Keratinocyte (primary cell): ENCODE measurements at regions not wholly inside any gene's neighbourhood (a gene's known extent, or its start where the extent isn't known, plus 50 kb on each side); places are given as distances from the start of the nearest gene placed in this dataset.

Experiments used
- DNase-seq: peaks from one replicate; pipeline ENCODE4 v3.0.0-alpha.2; 2011; ENCODE audit warnings: low read depth, missing footprints, low spot score
- FAIRE-seq: peaks from 2 replicates; lab custom pipeline; 2011; peaks lifted over from hg19 to GRCh38; lab: Jason Lieb, UNC
- H2AFZ ChIP-seq: 2 replicates; pipeline ENCODE4 v1.6.0; 2012; ENCODE audit warnings: low read length, control low read depth, inconsistent platforms; ENCODE audit not compliant: control insufficient read depth
- H3K27ac ChIP-seq: 2 replicates; pipeline ENCODE4 v1.5.1; 2011; ENCODE audit warnings: low read length; ENCODE audit not compliant: control insufficient read depth, insufficient read depth
- H3K27me3 ChIP-seq: 3 replicates; pipeline ENCODE4 v1.6.0; 2011; ENCODE audit warnings: low read length; ENCODE audit not compliant: control insufficient read depth, insufficient read depth; ENCODE audit errors: extremely low read depth
- H3K36me3 ChIP-seq, 2 experiments: 2 replicates in 1 of 2; 3 replicates in 1 of 2; pipeline ENCODE4 v1.5.1; 2011; ENCODE audit warnings: low read length in 2 of 2, mild to moderate bottlenecking in 1 of 2; ENCODE audit not compliant: control insufficient read depth in 2 of 2, insufficient read depth in 2 of 2; ENCODE audit errors: extremely low read depth in 1 of 2
- H3K4me1 ChIP-seq: 3 replicates; pipeline ENCODE4 v1.5.1; 2011; ENCODE audit warnings: low read length; ENCODE audit not compliant: control insufficient read depth, insufficient read depth; ENCODE audit errors: extremely low read depth
- H3K4me2 ChIP-seq: 3 replicates; pipeline ENCODE4 v1.6.0; 2011; ENCODE audit warnings: low read depth, low read length; ENCODE audit not compliant: control insufficient read depth, insufficient read depth; ENCODE audit errors: extremely low read depth
- H3K4me3 ChIP-seq, 3 experiments: fragments of 200-600 bp in 1 of 3; sonication (generic) in 1 of 3; 2 replicates in 2 of 3; 3 replicates in 1 of 3; pipeline ENCODE4 v1.5.1; 2011 to 2016; ENCODE audit warnings: low read length in 3 of 3, mild to moderate bottlenecking in 3 of 3, control low read depth in 2 of 3, inconsistent platforms in 1 of 3, low read depth in 1 of 3, mixed read lengths in 1 of 3, mixed run types in 1 of 3, moderate library complexity in 1 of 3; ENCODE audit not compliant: control insufficient read depth in 2 of 3, insufficient read depth in 2 of 3; ENCODE audit errors: extremely low read depth in 1 of 3
- H3K79me2 ChIP-seq: 2 replicates; pipeline ENCODE4 v1.6.0; 2012; ENCODE audit warnings: low read length; ENCODE audit not compliant: control insufficient read depth, insufficient read depth
- H3K9ac ChIP-seq: 3 replicates; pipeline ENCODE4 v1.6.0; 2011; ENCODE audit warnings: low read length; ENCODE audit not compliant: control insufficient read depth, insufficient read depth; ENCODE audit errors: extremely low read depth
- H3K9me1 ChIP-seq: 3 replicates; pipeline ENCODE4 v1.6.0; 2011; ENCODE audit warnings: low read length; ENCODE audit not compliant: control insufficient read depth, insufficient read depth; ENCODE audit errors: extremely low read depth
- H3K9me3 ChIP-seq: 2 replicates; pipeline ENCODE4 v1.5.1; 2012; ENCODE audit warnings: low read depth, low read length; ENCODE audit not compliant: control insufficient read depth
- H4K20me1 ChIP-seq: 3 replicates; pipeline ENCODE4 v1.6.0; 2011; ENCODE audit warnings: low read length; ENCODE audit not compliant: control insufficient read depth, insufficient read depth; ENCODE audit errors: extremely low read depth
- CTCF ChIP-seq, 3 experiments: IDR thresholded peaks in 1 of 3; conservative IDR thresholded peaks in 1 of 3; optimal IDR thresholded peaks in 1 of 3; 2 replicates in 2 of 3; 3 replicates in 1 of 3; pipeline versions ENCODE3 to v1.5.1; 2011; ENCODE audit warnings: low read length in 3 of 3, mild to moderate bottlenecking in 3 of 3, moderate library complexity in 2 of 3, control low read depth in 1 of 3, inconsistent platforms in 1 of 3; ENCODE audit not compliant: insufficient read depth in 2 of 3; ENCODE audit errors: extremely low read depth in 1 of 3
- EZH2 ChIP-seq: IDR thresholded peaks from one replicate; pipeline ENCODE4 v1.6.1; 2012; ENCODE audit warnings: inconsistent platforms, mild to moderate bottlenecking, low read length, moderate library complexity
- dilution Hi-C: fragments of 300-500 bp; cut with MboI; formaldehyde crosslinking; loops from one replicate; pipeline ENCODE4 v1.7.0; 2020; ENCODE audit warnings: low sequenced_read_pairs; ENCODE audit not compliant: extremely low pct_ligation_motif_present

GRCh38 chr7:156064971-156065386 lies 252.7 kb upstream of the SHH start:
- Histone ChIP-seq H3K4me2 (peak overlapping the region; percentile 12), H2AFZ (no peak overlapping the region), H3K36me3 (no peaks in the 10 kb centered on the region), H3K79me2 (no peaks in the 10 kb centered on the region), H3K27ac (no peak overlapping the region), H3K9me3 (peaks cover 18% of the 10 kb centered on the region), H4K20me1 (no peaks in the 10 kb centered on the region), H3K4me1 (no peaks in the 10 kb centered on the region), H3K9me1 (no peaks in the 10 kb centered on the region), H3K4me3 (no peak overlapping the region), H3K27me3 (no peaks in the 10 kb centered on the region), H3K9ac (no peak overlapping the region)
- FAIRE-seq, result no peak
- dilution Hi-C loops, result no loop called here
- no peak for DNase-seq
- TF ChIP-seq EZH2, result no peak
- TF ChIP-seq CTCF (optimal IDR thresholded peaks at IDR 0.05 in 1 of 3, IDR thresholded peaks at IDR 0.05 in 1 of 3, conservative IDR thresholded peaks at IDR 0.05 in 1 of 3; ENCODE audit: extremely low read depth in 1 of 3, insufficient read depth in 2 of 3, low read length in 3 of 3), result no peak

- Histone ChIP-seq H4K20me1 (no peaks in the 10 kb centered on the region), H3K9ac (no peak overlapping the region), H3K9me1 (no peaks in the 10 kb centered on the region), H3K4me1 (no peaks in the 10 kb centered on the region), H3K4me2 (no peak overlapping the region), H3K79me2 (no peaks in the 10 kb centered on the region), H3K36me3 (no peaks in the 10 kb centered on the region), H3K27me3 (no peaks in the 10 kb centered on the region), H3K27ac (no peak overlapping the region), H3K9me3 (peaks cover 21% of the 10 kb centered on the region), H2AFZ (no peak overlapping the region), H3K4me3 (no peak overlapping the region)
- no peak for DNase-seq
- dilution Hi-C loops, result no loop called here
- no peak for TF ChIP-seq CTCF (optimal IDR thresholded peaks at IDR 0.05 in 1 of 3, IDR thresholded peaks at IDR 0.05 in 1 of 3, conservative IDR thresholded peaks at IDR 0.05 in 1 of 3; ENCODE audit: extremely low read depth in 1 of 3, insufficient read depth in 2 of 3, low read length in 3 of 3)
- no peak for TF ChIP-seq EZH2
- FAIRE-seq, result no peak
Measured at GRCh38 chr7:156063241-156063810, 251.1 kb upstream of the SHH start.
